Heart right ventricle (tissue), 16 donors: ENCODE measurements at regions not wholly inside any gene's neighbourhood (a gene's known extent, or its start where the extent isn't known, plus 50 kb on each side); places are given as distances from the start of the nearest gene placed in this dataset.

Source experiments
- ATAC-seq, 8 donors: fragments of 200-7000 bp; cut with Tn5 transposase; one replicate each; pipeline ENCODE4 v1.9.1; 2020; ENCODE audit warnings: mild to moderate bottlenecking in 8 of 8, moderate library complexity in 8 of 8, moderate number of reproducible peaks in 1 of 8
- DNase-seq, 2 donors: peaks; one replicate each; pipeline ENCODE4 v3.0.0-alpha.2; 2020
- H3K27ac ChIP-seq, 10 donors: fragments of 200-600 bp; sonication (generic) in 2 of 10; one replicate each; pipeline versions ENCODE4 v1.5.0 to v1.8.0; 2020 to 2022; ENCODE audit warnings: mild to moderate bottlenecking in 3 of 10
- H3K27me3 ChIP-seq, 7 donors: fragments of 200-600 bp; one replicate each; pipeline ENCODE4 v1.8.0; 2021 to 2022; ENCODE audit warnings: mild to moderate bottlenecking in 2 of 7
- H3K36me3 ChIP-seq, 9 donors: fragments of 200-600 bp; sonication (generic) in 1 of 9; one replicate each; pipeline versions ENCODE4 v1.5.0 to v1.8.0; 2020 to 2022; ENCODE audit warnings: mild to moderate bottlenecking in 2 of 9
- H3K4me1 ChIP-seq, 9 donors: fragments of 200-600 bp; sonication (generic) in 1 of 9; one replicate each; pipeline versions ENCODE4 v1.5.0 to v1.8.0; 2020 to 2022; ENCODE audit warnings: mild to moderate bottlenecking in 4 of 9
- H3K4me3 ChIP-seq, 10 donors: fragments of 200-600 bp; sonication (generic) in 2 of 10; one replicate each; pipeline versions ENCODE4 v1.5.0 to v1.8.0; 2020 to 2022; ENCODE audit warnings: mild to moderate bottlenecking in 7 of 10, moderate library complexity in 2 of 10
- H3K9me3 ChIP-seq, 11 donors: fragments of 200-600 bp in 10 of 11; sonication (generic) in 2 of 11; one replicate each; pipeline versions ENCODE4 v1.5.0 to v1.8.0; 2013 to 2022; ENCODE audit warnings: mild to moderate bottlenecking in 2 of 11, control low read depth in 1 of 11, moderate library complexity in 1 of 11
- WGBS, 2 donors: extraction: QIAGEN DNeasy Blood & Tissue Kit; methylation state at CpG; one replicate each; pipeline ENCODE4 v1.1.7; 2013; ENCODE audit warnings: inconsistent platforms in 1 of 2; 5-methylcytosine and 5-hydroxymethylcytosine counted together
- intact Hi-C, 10 donors: fragments of 100-400 bp; cut with DNase I; formaldehyde crosslinking; loops; one replicate each; pipeline versions ENCODE4 v1.11.1 to v1.14.2; 2022
- TF ChIP-seq, protein P1 (sequence below), 9 donors: fragments of 200-600 bp; sonication (generic) in 2 of 9; IDR thresholded peaks; one replicate each; pipeline versions ENCODE4 v1.5.0 to v1.8.0; 2021 to 2022; ENCODE audit warnings: antibody characterized with exemption in 9 of 9, mild to moderate bottlenecking in 5 of 9, moderate library complexity in 1 of 9
- donor health status: Arrhythmogenic right ventricular cardiomyopathy.
- donor health status: ischemic (EF 13 %, LVEDD 7.1; RV severe dilation, severe dysfunction).
- donor health status: healthy with polysubstance abuse.
- donor health status: DM: no; HTN: yes; CAD: no.
- donor health status: DM: no; HTN: no; CAD: no.
- donor health status: ischemic (EF 25% LVEDD 6.9; RV normal size, moderate dysfunction).
- donor health status: ischemic (EF 25% LVEDD 5.7; RV mildly dilated, moderate dysfunction).
- donor health status: healthy.
- donor health status: DM: yes; HTN: yes; CAD: no.
- donor health status: Ischemic cardiomyopathy.
- donor health status: ischemic (EF 35%, LVEDD 5.7; RV mildly dilated, moderate dysfunction).
- donor health status: nonischemic (EF 11% LVEDD 7.7; RV severe dilation, severe dysfunction).
- donor health status: DM: yes; HTN: yes; CAD: no.
- donor health status: PGD.
- donor health status: ischemic (EF 29% LVEDD 5.4; RV normal size, mild dysfunction).
- donor health status: nonischemic (EF 23%, LVEDD 6.1; RV moderate dilation, normal function).

DNA sequence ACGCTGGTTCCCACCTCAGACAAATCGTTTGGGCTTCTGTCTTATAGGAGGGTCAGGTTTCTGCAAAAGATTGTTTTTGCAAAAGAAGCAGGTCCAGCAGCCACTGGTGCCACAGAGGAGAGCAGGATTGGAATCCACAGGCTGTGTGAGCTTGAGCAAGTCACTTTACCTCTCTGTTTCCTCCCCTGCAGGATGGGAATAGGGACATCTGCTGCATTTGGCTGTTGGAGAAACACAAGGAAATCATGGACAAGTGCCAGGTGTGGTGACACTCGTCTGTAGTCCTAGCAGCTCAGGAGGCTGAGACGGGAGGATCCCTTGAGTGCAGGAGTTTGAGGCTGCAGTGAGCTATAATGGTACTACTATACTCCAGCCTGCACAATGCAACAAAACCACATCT is 422.6 kb downstream of the MN1 start:
- ATAC-seq (no peak), DNase-seq (no peak)
- intact Hi-C loops: no loop called here
- Histone ChIP-seq H3K36me3 (no peaks in the 10 kb centered on the region), H3K4me1 (no peaks in the 10 kb centered on the region), H3K27ac (no peak overlapping the region), H3K27me3 (peaks cover 0 to 51% (median 23%) of the 10 kb centered on the region in 7 donors), H3K4me3 (no peak overlapping the region), H3K9me3 (peaks cover 0 to 13% (median 0%) of the 10 kb centered on the region in 11 donors)
- 60 to 64% methylated on average over 4 of the region's 4 CpGs for WGBS, 2 donors
- TF ChIP-seq, protein P1, sequence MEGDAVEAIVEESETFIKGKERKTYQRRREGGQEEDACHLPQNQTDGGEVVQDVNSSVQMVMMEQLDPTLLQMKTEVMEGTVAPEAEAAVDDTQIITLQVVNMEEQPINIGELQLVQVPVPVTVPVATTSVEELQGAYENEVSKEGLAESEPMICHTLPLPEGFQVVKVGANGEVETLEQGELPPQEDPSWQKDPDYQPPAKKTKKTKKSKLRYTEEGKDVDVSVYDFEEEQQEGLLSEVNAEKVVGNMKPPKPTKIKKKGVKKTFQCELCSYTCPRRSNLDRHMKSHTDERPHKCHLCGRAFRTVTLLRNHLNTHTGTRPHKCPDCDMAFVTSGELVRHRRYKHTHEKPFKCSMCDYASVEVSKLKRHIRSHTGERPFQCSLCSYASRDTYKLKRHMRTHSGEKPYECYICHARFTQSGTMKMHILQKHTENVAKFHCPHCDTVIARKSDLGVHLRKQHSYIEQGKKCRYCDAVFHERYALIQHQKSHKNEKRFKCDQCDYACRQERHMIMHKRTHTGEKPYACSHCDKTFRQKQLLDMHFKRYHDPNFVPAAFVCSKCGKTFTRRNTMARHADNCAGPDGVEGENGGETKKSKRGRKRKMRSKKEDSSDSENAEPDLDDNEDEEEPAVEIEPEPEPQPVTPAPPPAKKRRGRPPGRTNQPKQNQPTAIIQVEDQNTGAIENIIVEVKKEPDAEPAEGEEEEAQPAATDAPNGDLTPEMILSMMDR (IDR thresholded peaks at IDR 0.05): no peak

GRCh38 chr22:27380855-27381254 is 420.7 kb downstream of the MN1 start:
- no peaks in the 10 kb centered on the region for H3K9me3 ChIP-seq
- intact Hi-C loops: no loop called here
- ATAC-seq (no peak), DNase-seq (no peak)
- H3K4me3 ChIP-seq: no peak overlapping the region
- TF ChIP-seq, protein P1 (IDR thresholded peaks at IDR 0.05): no peak
- WGBS, 2 donors: 87 to 90% methylated on average over 16 of the region's 16 CpGs
- no peak overlapping the region for H3K27ac ChIP-seq
- no peaks in the 10 kb centered on the region for H3K36me3 ChIP-seq
- no peaks in the 10 kb centered on the region for H3K4me1 ChIP-seq
- H3K27me3 ChIP-seq: peaks cover 0 to 66% (median 35%) of the 10 kb centered on the region in 7 donors

DNA sequence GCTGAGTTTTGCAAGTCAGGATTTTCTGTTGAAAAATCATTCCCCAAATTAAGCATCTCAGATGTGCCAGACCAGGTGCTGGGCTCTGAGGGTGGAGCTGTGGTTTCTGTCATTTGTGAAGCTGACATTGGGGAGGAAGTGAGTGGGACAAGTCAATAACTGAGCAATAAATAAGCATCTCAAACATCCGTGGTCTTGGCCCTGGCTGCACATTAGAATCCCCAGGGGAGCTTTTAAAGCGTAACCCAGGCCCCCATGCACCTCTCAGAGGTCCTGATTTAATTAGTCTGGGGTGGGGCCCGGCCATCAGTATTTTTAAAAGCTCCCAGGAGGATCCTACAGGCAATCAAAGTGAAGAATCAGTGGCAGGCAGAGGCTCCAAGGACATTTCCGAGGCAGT is 420.0 kb downstream of the MN1 start:
- intact Hi-C loops: no loop called here
- DNase-seq (no peak), ATAC-seq (no peak)
- 41 to 50% methylated on average over 4 of the region's 4 CpGs for WGBS, 2 donors
- Histone ChIP-seq H3K4me1 (no peaks in the 10 kb centered on the region), H3K36me3 (no peaks in the 10 kb centered on the region), H3K9me3 (no peaks in the 10 kb centered on the region), H3K4me3 (no peak overlapping the region), H3K27ac (no peak overlapping the region), H3K27me3 (peaks cover 0 to 72% (median 42%) of the 10 kb centered on the region in 7 donors)
- TF ChIP-seq, protein P1 (IDR thresholded peaks at IDR 0.05): no peak

GRCh38 chr22:27381960-27382742 is 419.4 kb downstream of the MN1 start:
- Histone ChIP-seq H3K27ac (no peak overlapping the region), H3K36me3 (no peaks in the 10 kb centered on the region), H3K4me3 (no peak overlapping the region), H3K9me3 (no peaks in the 10 kb centered on the region), H3K4me1 (no peaks in the 10 kb centered on the region), H3K27me3 (peaks cover 0 to 69% (median 42%) of the 10 kb centered on the region in 7 donors)
- DNase-seq (no peak), ATAC-seq (peak in 1 of 8 donors; percentile 18)
- intact Hi-C loops: no loop called here
- 73 to 79% methylated on average over 6 of the region's 6 CpGs for WGBS, 2 donors
- TF ChIP-seq, protein P1 (IDR thresholded peaks at IDR 0.05): no peak
